Fibroblast of lung (primary cell): ENCODE measurements at regions not wholly inside any gene's neighbourhood (a gene's known extent, or its start where the extent isn't known, plus 50 kb on each side); places are given as distances from the start of the nearest gene placed in this dataset.

ENCODE experiments used
- EZH2 ChIP-seq: IDR thresholded peaks from 2 replicates; pipeline ENCODE4 v1.5.1; 2012; ENCODE audit warnings: low read length, control low read depth, mild to moderate bottlenecking; ENCODE audit errors: missing control alignments
- TF ChIP-seq, protein P1 (sequence below), 2 donors: IDR thresholded peaks in 1 of 2; conservative IDR thresholded peaks in 1 of 2; 1 replicate in 1 of 2; 2 replicates in 1 of 2; pipeline ENCODE4 v1.5.1; 2011 to 2012; ENCODE audit warnings: low read length in 2 of 2, control low read depth in 1 of 2, inconsistent platforms in 1 of 2, low read depth in 1 of 2, mild to moderate bottlenecking in 1 of 2

DNA sequence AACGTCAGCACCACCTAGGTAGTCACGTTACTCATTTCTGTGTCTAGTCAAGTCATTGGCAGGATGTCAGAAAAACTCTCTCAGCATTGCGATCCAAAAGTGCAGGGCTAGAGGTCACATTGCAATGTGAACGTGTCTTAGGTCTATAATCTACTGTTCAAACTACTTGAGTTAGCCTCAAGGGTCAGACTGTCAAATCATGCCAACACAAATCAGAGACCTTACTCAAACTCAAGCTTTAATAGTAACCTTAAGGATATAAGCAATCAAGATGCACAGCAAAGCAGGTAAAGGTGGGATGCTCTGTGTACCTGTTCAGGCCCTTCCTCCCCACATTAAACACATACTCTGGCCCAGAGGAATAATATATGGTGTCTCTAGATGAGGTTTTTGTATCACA, 114.4 kb upstream of the NOCT start:
- TF ChIP-seq, protein P1, sequence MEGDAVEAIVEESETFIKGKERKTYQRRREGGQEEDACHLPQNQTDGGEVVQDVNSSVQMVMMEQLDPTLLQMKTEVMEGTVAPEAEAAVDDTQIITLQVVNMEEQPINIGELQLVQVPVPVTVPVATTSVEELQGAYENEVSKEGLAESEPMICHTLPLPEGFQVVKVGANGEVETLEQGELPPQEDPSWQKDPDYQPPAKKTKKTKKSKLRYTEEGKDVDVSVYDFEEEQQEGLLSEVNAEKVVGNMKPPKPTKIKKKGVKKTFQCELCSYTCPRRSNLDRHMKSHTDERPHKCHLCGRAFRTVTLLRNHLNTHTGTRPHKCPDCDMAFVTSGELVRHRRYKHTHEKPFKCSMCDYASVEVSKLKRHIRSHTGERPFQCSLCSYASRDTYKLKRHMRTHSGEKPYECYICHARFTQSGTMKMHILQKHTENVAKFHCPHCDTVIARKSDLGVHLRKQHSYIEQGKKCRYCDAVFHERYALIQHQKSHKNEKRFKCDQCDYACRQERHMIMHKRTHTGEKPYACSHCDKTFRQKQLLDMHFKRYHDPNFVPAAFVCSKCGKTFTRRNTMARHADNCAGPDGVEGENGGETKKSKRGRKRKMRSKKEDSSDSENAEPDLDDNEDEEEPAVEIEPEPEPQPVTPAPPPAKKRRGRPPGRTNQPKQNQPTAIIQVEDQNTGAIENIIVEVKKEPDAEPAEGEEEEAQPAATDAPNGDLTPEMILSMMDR (conservative IDR thresholded peaks at IDR 0.05 in 1 of 2, IDR thresholded peaks at IDR 0.05 in 1 of 2; ENCODE audit: low read depth in 1 of 2, low read length in 2 of 2), result no peak
- TF ChIP-seq EZH2, result no peak
